Stimulated activated CD4-positive, alpha-beta T cell treated with anti-CD3 and anti-CD28 coated beads, TNF-alpha, amount 100 ng/mL, for 24 hours (primary cell): ENCODE measurements at regions not wholly inside any gene's neighbourhood (a gene's known extent, or its start where the extent isn't known, plus 50 kb on each side); places are given as distances from the start of the nearest gene placed in this dataset.
"Not testable (repeated sequence)": the region's sequence is repeated elsewhere in the genome, so short reads cannot be mapped to it uniquely, and the experiment has no call there.

Experiments
- DNase-seq, 3 experiments: peaks; one replicate each; pipeline ENCODE4 v3.0.0-alpha.2; 2020; ENCODE audit warnings: low read depth in 3 of 3

GRCh38 chr14:71563492-71564153 is 368.6 kb upstream of the RGS6 start:
- DNase-seq, result no peak

GRCh38 chr14:71566276-71566675 is 366.0 kb upstream of the RGS6 start:
- no peak for DNase-seq

GRCh38 chr14:71567499-71568133 is 364.6 kb upstream of the RGS6 start:
- not testable (repeated sequence) for DNase-seq

GRCh38 chr14:71574976-71575375 is 357.3 kb upstream of the RGS6 start:
- no peak for DNase-seq

GRCh38 chr14:71576472-71576871 is 355.8 kb upstream of the RGS6 start:
- no peak for DNase-seq

- no peak for DNase-seq
These were observed 352.9 kb upstream of the RGS6 start for GRCh38 chr14:71579331-71579730.

GRCh38 chr14:71582705-71583104 is 349.5 kb upstream of the RGS6 start:
- DNase-seq, result no peak

- DNase-seq, result no peak
These were observed 349.0 kb upstream of the RGS6 start for GRCh38 chr14:71583194-71583593.

GRCh38 chr14:71583705-71584104 is 348.5 kb upstream of the RGS6 start:
- DNase-seq, result no peak

- DNase-seq, result no peak
These were observed 346.9 kb upstream of the RGS6 start for GRCh38 chr14:71585361-71585760.

- DNase-seq, result no peak
These were observed 345.9 kb upstream of the RGS6 start for GRCh38 chr14:71586131-71586897.

GRCh38 chr14:71588028-71588427 is 344.2 kb upstream of the RGS6 start:
- no peak for DNase-seq

- no peak for DNase-seq
These were observed 343.5 kb upstream of the RGS6 start for GRCh38 chr14:71588576-71589215.

GRCh38 chr14:71589609-71590008 is 342.6 kb upstream of the RGS6 start:
- DNase-seq, result no peak

GRCh38 chr14:71590131-71590530 is 342.1 kb upstream of the RGS6 start:
- no peak for DNase-seq

- no peak for DNase-seq
These were observed 341.0 kb upstream of the RGS6 start for GRCh38 chr14:71591231-71591630.

- DNase-seq, result no peak
These were observed 340.3 kb upstream of the RGS6 start for GRCh38 chr14:71591929-71592328.

- no peak for DNase-seq
These were observed 339.9 kb upstream of the RGS6 start for GRCh38 chr14:71592361-71592760.

- DNase-seq, result no peak
These were observed 338.3 kb upstream of the RGS6 start for GRCh38 chr14:71593966-71594365.

GRCh38 chr14:71594821-71595220 is 337.4 kb upstream of the RGS6 start:
- no peak for DNase-seq

- no peak for DNase-seq
These were observed 336.8 kb upstream of the RGS6 start for GRCh38 chr14:71595441-71595840.

- no peak for DNase-seq
These were observed 334.8 kb upstream of the RGS6 start for GRCh38 chr14:71597287-71597920.
